ENCODE measurements at regions not wholly inside any gene's neighbourhood (a gene's known extent, or its start where the extent isn't known, plus 50 kb on each side); places are given as distances from the start of the nearest gene placed in this dataset.

DNA sequence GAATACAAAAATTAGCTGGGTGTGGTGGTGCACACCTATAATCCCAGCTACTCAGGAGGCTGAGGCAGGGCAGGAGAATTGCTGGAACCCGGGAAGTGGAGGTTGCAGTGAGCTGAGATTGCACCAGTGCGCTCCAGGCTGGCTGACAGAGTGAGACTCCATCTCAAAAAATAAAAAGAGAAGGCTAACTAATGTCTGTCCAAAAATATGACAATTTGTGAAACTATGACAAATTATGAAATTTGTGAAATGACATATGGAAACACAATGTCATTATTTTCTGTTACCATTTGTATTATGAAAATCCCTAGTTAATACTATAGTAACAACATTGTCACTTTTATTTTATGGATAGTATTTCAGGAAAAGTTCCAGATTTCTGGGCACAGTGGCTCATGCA lies 1306.3 kb upstream of the EPHA6 start:
- TF ChIP-seq, protein P1, sequence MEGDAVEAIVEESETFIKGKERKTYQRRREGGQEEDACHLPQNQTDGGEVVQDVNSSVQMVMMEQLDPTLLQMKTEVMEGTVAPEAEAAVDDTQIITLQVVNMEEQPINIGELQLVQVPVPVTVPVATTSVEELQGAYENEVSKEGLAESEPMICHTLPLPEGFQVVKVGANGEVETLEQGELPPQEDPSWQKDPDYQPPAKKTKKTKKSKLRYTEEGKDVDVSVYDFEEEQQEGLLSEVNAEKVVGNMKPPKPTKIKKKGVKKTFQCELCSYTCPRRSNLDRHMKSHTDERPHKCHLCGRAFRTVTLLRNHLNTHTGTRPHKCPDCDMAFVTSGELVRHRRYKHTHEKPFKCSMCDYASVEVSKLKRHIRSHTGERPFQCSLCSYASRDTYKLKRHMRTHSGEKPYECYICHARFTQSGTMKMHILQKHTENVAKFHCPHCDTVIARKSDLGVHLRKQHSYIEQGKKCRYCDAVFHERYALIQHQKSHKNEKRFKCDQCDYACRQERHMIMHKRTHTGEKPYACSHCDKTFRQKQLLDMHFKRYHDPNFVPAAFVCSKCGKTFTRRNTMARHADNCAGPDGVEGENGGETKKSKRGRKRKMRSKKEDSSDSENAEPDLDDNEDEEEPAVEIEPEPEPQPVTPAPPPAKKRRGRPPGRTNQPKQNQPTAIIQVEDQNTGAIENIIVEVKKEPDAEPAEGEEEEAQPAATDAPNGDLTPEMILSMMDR (IDR thresholded peaks at IDR 0.05) = no peak
- no peak for TF ChIP-seq POLR2A (IDR thresholded peaks at IDR 0.05)
